ENCODE measurements at regions not wholly inside any gene's neighbourhood (a gene's known extent, or its start where the extent isn't known, plus 50 kb on each side); places are given as distances from the start of the nearest gene placed in this dataset.
"Not testable (repeated sequence)": the region's sequence is repeated elsewhere in the genome, so short reads cannot be mapped to it uniquely, and the experiment has no call there.

- no peak for DNase-seq (ENCODE audit: low read depth in 1 of 2, low spot score in 1 of 2)
These were observed 661.7 kb upstream of the CITED2 start for GRCh38 chr6:140036196-140036595.

GRCh38 chr6:140032189-140032588, 657.7 kb upstream of the CITED2 start:
- DNase-seq (ENCODE audit: low read depth in 1 of 2, low spot score in 1 of 2), result no peak

- no peak for DNase-seq (ENCODE audit: low read depth in 1 of 2, low spot score in 1 of 2)
These were observed 655.1 kb upstream of the CITED2 start for GRCh38 chr6:140029551-140029950.

GRCh38 chr6:140027219-140027618, 652.8 kb upstream of the CITED2 start:
- no peak for DNase-seq (ENCODE audit: low read depth in 1 of 2, low spot score in 1 of 2)

- DNase-seq (ENCODE audit: low read depth in 1 of 2, low spot score in 1 of 2), result no peak
These were observed 652.1 kb upstream of the CITED2 start for GRCh38 chr6:140026546-140026945.

GRCh38 chr6:140025171-140025570, 650.7 kb upstream of the CITED2 start:
- DNase-seq (ENCODE audit: low read depth in 1 of 2, low spot score in 1 of 2), result no peak

GRCh38 chr6:140020207-140020791, 645.9 kb upstream of the CITED2 start:
- DNase-seq (ENCODE audit: low read depth in 1 of 2, low spot score in 1 of 2), result no peak

- no peak for DNase-seq (ENCODE audit: low read depth in 1 of 2, low spot score in 1 of 2)
These were observed 644.1 kb upstream of the CITED2 start for GRCh38 chr6:140018588-140018987.

GRCh38 chr6:140017470-140017869, 643.0 kb upstream of the CITED2 start:
- no peak for DNase-seq (ENCODE audit: low read depth in 1 of 2, low spot score in 1 of 2)

- no peak for DNase-seq (ENCODE audit: low read depth in 1 of 2, low spot score in 1 of 2)
These were observed 637.7 kb upstream of the CITED2 start for GRCh38 chr6:140012150-140012549.

GRCh38 chr6:140011537-140011936, 637.1 kb upstream of the CITED2 start:
- DNase-seq (ENCODE audit: low read depth in 1 of 2, low spot score in 1 of 2), result no peak

GRCh38 chr6:140009286-140009685, 634.8 kb upstream of the CITED2 start:
- no peak for DNase-seq (ENCODE audit: low read depth in 1 of 2, low spot score in 1 of 2)

GRCh38 chr6:140007525-140007924, 633.1 kb upstream of the CITED2 start:
- DNase-seq (ENCODE audit: low read depth in 1 of 2, low spot score in 1 of 2), result no peak

- DNase-seq (ENCODE audit: low read depth in 1 of 2, low spot score in 1 of 2), result no peak
These were observed 628.8 kb upstream of the CITED2 start for GRCh38 chr6:140003217-140003616.

- DNase-seq (ENCODE audit: low read depth in 1 of 2, low spot score in 1 of 2), result no peak
These were observed 628.1 kb upstream of the CITED2 start for GRCh38 chr6:140002396-140003022.

GRCh38 chr6:140001821-140002341, 627.4 kb upstream of the CITED2 start:
- no peak for DNase-seq (ENCODE audit: low read depth in 1 of 2, low spot score in 1 of 2)

- DNase-seq (ENCODE audit: low read depth in 1 of 2, low spot score in 1 of 2), result no peak
These were observed 626.6 kb upstream of the CITED2 start for GRCh38 chr6:140001005-140001404.

- not testable (repeated sequence) for DNase-seq (ENCODE audit: low read depth in 1 of 2, low spot score in 1 of 2)
These were observed 625.2 kb upstream of the CITED2 start for GRCh38 chr6:139999661-140000060.

- not testable (repeated sequence) for DNase-seq (ENCODE audit: low read depth in 1 of 2, low spot score in 1 of 2)
These were observed 624.0 kb upstream of the CITED2 start for GRCh38 chr6:139998478-139998877.

- DNase-seq (ENCODE audit: low read depth in 1 of 2, low spot score in 1 of 2), result no peak
These were observed 621.9 kb upstream of the CITED2 start for GRCh38 chr6:139996253-139996834.

- no peak for DNase-seq (ENCODE audit: low read depth in 1 of 2, low spot score in 1 of 2)
These were observed 620.5 kb upstream of the CITED2 start for GRCh38 chr6:139994998-139995397.

- DNase-seq (ENCODE audit: low read depth in 1 of 2, low spot score in 1 of 2), result no peak
These were observed 616.5 kb upstream of the CITED2 start for GRCh38 chr6:139990856-139991465.

Measured in activated CD4-positive, alpha-beta T cell treated with anti-CD3 and anti-CD28 coated beads, Interleukin-2, amount 50 U/mL, for 24 hours (primary cell).